Prostate gland (tissue), 2 donors: ENCODE measurements at regions not wholly inside any gene's neighbourhood (a gene's known extent, or its start where the extent isn't known, plus 50 kb on each side); places are given as distances from the start of the nearest gene placed in this dataset.

Experiments used
- CTCF ChIP-seq, 4 experiments: fragments of 200-600 bp in 2 of 4; fragments of 450-650 bp in 2 of 4; sonication (generic) in 2 of 4; IDR thresholded peaks; 1 replicate in 3 of 4; 2 replicates in 1 of 4; pipeline ENCODE4 v1.5.1; 2016 to 2019; ENCODE audit warnings: antibody characterized with exemption in 4 of 4, mild to moderate bottlenecking in 2 of 4, moderate library complexity in 2 of 4
- POLR2AphosphoS5 ChIP-seq: sonication (generic); formaldehyde crosslinking; IDR thresholded peaks from one replicate; pipeline ENCODE4 v1.6.1; 2017; ENCODE audit warnings: antibody characterized with exemption

- no peak for TF ChIP-seq CTCF (IDR thresholded peaks at IDR 0.05)
- no peak for TF ChIP-seq POLR2AphosphoS5
Measured at GRCh38 chr3:26292780-26293179, 329.8 kb upstream of the LRRC3B start.
